ENCODE measurements at regions not wholly inside any gene's neighbourhood (a gene's known extent, or its start where the extent isn't known, plus 50 kb on each side); places are given as distances from the start of the nearest gene placed in this dataset.

GRCh38 chrX:45850197-45850774 lies 649.6 kb upstream of the DIPK2B start:
- 3 to 29% methylated on average over 28 of the region's 28 CpGs for WGBS, 2 donors
- Histone ChIP-seq H3K27ac (no peak overlapping the region), H3K4me1 (no peaks in the 10 kb centered on the region), H3K4me3 (peak overlapping the region in 3 of 4 donors; percentile 21 to 56 (median 40)), H3K9me3 (no peaks in the 10 kb centered on the region), H3K36me3 (no peaks in the 10 kb centered on the region), H3K27me3 (peaks cover 0 to 24% (median 10%) of the 10 kb centered on the region in 4 donors)
- FAIRE-seq: no peak
- DNase-seq: no peak
- no peak for TF ChIP-seq CTCF (IDR thresholded peaks at IDR 0.05)
- intact Hi-C loops (cut with DNase I): no loop called here
- peak in 3 of 4 donors; percentile 39 to 51 (median 45) for ATAC-seq

- peak in 3 of 4 donors; percentile 61 to 72 (median 65) for ATAC-seq
- H3K9me3 ChIP-seq: no peaks in the 10 kb centered on the region
- peaks cover 0 to 22% (median 12%) of the 10 kb centered on the region in 4 donors for H3K27me3 ChIP-seq
- H3K4me1 ChIP-seq: no peaks in the 10 kb centered on the region
- H3K4me3 ChIP-seq: no peak overlapping the region
- H3K27ac ChIP-seq: no peak overlapping the region
- no peak for FAIRE-seq
- intact Hi-C loops (cut with DNase I): no loop called here
- H3K36me3 ChIP-seq: no peaks in the 10 kb centered on the region
- peak in 1 of 4 donors; percentile 7 for TF ChIP-seq CTCF (IDR thresholded peaks at IDR 0.05)
- 13 to 24% methylated on average over 9 of the region's 9 CpGs for WGBS, 2 donors
- no peak for DNase-seq
Measured at GRCh38 chrX:45849261-45849862, 648.7 kb upstream of the DIPK2B start.

- Histone ChIP-seq H3K27me3 (peaks cover 0 to 19% (median 6%) of the 10 kb centered on the region in 4 donors), H3K4me1 (no peaks in the 10 kb centered on the region), H3K9me3 (no peaks in the 10 kb centered on the region), H3K4me3 (no peak overlapping the region), H3K36me3 (no peaks in the 10 kb centered on the region), H3K27ac (no peak overlapping the region)
- no peak for FAIRE-seq
- ATAC-seq: no peak
- WGBS, 2 donors: 73 to 83% methylated on average over 5 of the region's 5 CpGs
- no peak for DNase-seq
- intact Hi-C loops (cut with DNase I): no loop called here
- TF ChIP-seq CTCF (IDR thresholded peaks at IDR 0.05): no peak
Measured at GRCh38 chrX:45847961-45848360, 647.3 kb upstream of the DIPK2B start.

- Histone ChIP-seq H3K27me3 (peaks cover 0 to 17% (median 6%) of the 10 kb centered on the region in 4 donors), H3K36me3 (no peaks in the 10 kb centered on the region), H3K4me1 (no peaks in the 10 kb centered on the region), H3K4me3 (no peak overlapping the region), H3K27ac (no peak overlapping the region), H3K9me3 (no peaks in the 10 kb centered on the region)
- TF ChIP-seq CTCF (IDR thresholded peaks at IDR 0.05): no peak
- ATAC-seq (no peak), FAIRE-seq (no peak), DNase-seq (no peak)
- intact Hi-C loops (cut with DNase I): no loop called here
- 85 to 89% methylated on average over 5 of the region's 5 CpGs for WGBS, 2 donors
Measured at GRCh38 chrX:45846328-45846727, 645.7 kb upstream of the DIPK2B start.

GRCh38 chrX:45845142-45845541 lies 644.5 kb upstream of the DIPK2B start:
- Histone ChIP-seq H3K4me1 (no peaks in the 10 kb centered on the region), H3K27me3 (peaks cover 0 to 17% (median 4%) of the 10 kb centered on the region in 4 donors), H3K4me3 (no peak overlapping the region), H3K27ac (no peak overlapping the region), H3K36me3 (no peaks in the 10 kb centered on the region), H3K9me3 (no peaks in the 10 kb centered on the region)
- 77 to 78% methylated on average over 5 of the region's 5 CpGs for WGBS, 2 donors
- no peak for FAIRE-seq
- no peak for DNase-seq
- no peak for ATAC-seq
- intact Hi-C loops (cut with DNase I): no loop called here
- TF ChIP-seq CTCF (IDR thresholded peaks at IDR 0.05): no peak
